Iris pigment epithelial cell (primary cell): ENCODE measurements at regions not wholly inside any gene's neighbourhood (a gene's known extent, or its start where the extent isn't known, plus 50 kb on each side); places are given as distances from the start of the nearest gene placed in this dataset.
"Not testable (repeated sequence)": the region's sequence is repeated elsewhere in the genome, so short reads cannot be mapped to it uniquely, and the experiment has no call there.

Source experiments
- DNase-seq: peaks from one replicate; pipeline ENCODE4 v3.0.0-alpha.2; 2011; ENCODE audit warnings: low read depth

DNA sequence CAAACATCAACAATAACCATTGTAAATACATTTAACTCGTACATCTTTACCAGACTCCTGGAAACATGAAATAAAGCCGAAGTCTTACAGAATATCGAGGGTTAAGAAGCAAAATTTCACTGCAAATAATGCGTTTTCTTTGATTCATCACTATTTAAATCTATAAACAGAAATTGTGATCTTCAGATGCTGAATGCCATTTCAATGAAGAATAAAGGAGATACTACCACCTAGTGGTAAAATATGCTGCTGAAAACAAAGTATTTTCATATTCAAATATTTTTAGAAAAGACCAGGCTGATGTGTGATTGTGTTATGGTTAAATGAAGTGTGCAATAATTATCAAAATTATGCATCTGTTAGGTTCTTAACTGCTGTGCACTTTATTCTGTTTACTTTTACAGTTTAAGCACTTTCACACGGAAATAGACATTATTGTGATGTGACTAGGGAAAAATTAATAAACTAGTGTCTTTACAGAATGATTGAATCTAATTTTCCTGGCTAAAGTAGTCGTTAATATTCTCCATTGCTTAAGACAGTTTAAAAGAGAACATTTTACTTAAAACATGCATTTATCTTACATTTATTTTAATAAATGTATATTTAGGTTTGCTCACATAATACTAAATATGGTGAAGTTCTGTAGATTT, 1093.1 kb downstream of the MRPL39 start:
- DNase-seq, result peak; percentile 0

DNA sequence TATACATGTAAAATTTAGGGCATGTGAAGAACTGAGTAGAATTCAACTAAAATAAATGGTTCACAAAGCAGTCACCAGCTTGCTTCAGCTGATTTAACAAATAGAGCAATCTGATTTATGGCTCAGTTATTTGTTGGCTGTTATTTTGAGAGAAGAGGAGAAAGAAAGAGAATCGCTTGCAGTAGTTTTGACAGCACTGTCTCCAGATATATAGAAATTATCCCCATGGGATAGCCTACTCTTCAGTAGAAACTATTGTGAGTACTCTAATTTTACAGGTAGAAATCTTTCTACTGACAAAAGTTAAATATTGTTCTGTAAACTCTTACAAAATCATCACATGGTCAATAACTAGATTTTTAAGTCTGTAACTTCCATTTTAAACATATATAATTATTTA, 1098.2 kb downstream of the MRPL39 start:
- no peak for DNase-seq

- DNase-seq, result no peak
Observed at GRCh38 chr21:24486973-24487372, 1120.3 kb downstream of the MRPL39 start.

DNA sequence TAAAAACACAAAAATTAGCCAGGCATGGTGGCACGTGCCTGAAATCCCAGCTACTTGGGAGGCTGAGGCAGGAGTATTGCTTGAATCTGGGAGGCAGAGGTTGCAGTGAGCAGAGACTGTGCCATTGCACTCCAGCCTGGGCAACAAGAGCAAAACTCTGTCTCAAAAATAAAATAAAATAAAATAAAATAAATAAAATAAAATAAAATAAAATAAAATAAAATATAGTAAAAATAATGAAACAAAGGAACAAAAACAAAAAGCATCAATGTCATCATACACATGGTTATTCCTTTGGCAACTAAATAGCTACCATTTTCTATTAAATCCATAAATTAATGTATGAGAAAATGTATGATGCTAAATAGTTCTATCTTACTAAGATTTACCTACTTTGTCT, 1123.9 kb downstream of the MRPL39 start:
- DNase-seq, result not testable (repeated sequence)

DNA sequence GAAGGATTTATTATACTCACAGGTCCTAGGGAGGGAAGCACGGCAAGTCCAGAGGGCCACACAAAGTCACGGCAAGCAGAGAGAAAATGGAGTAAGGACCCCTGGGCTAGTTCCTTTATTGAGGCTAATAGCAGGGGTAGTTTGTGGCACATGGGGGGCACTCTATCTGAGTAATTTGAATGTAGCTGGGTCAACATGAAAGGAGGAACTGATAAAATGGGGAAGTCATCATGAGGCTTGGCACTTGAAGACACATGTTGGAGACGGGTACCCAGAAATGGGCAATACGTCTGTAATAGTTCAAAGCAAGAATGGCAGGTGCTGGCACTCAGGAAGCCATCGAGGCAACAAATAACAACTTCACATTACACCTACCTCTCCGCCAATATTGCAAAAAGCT, 1136.4 kb downstream of the MRPL39 start:
- DNase-seq, result no peak

GRCh38 chr21:24456358-24456757, 1150.9 kb downstream of the MRPL39 start:
- peak; percentile 1 for DNase-seq

DNA sequence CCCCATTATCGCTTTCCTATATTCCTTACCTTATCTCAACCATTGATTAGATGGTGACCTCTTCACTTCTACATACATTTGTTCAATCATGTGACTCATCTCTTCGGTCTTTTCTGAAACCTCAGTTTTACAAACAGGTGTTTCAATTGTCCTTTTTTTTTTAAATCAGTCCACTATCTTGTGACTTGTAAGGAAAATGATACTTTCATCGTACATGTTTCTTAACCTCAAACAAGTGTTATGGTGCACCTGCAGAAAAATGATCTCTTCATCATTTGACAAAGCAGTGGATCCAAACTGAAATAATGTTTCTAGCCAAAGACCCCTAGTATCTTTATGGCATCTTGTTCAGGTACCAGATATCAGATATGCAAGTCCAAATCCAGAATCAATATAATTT, 1157.2 kb downstream of the MRPL39 start:
- DNase-seq, result no peak

GRCh38 chr21:24445517-24445916, 1161.8 kb downstream of the MRPL39 start:
- DNase-seq, result no peak

GRCh38 chr21:24444736-24445135, 1162.5 kb downstream of the MRPL39 start:
- no peak for DNase-seq

DNA sequence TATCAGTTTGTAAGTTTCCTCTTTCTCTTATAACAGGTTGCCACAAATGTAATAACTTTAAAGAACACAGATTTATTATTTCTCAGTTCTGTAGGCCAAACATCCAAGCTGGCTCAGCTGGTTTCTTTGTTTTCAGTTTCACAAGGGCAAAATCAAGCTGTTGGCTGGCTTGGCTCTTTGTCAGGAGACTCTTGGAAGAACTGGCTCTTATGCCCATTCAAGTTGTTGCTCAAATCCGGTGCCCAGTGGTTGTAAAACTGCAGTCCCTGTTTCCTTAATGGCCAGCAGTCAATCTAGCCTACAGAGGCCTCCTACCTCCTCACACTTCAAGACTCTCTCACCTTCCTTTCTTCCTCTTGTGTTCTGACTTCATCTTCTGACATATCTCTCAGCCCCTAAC, 1171.0 kb downstream of the MRPL39 start:
- no peak for DNase-seq

GRCh38 chr21:24428591-24429199, 1178.6 kb downstream of the MRPL39 start:
- no peak for DNase-seq

GRCh38 chr21:24424776-24425175, 1182.5 kb downstream of the MRPL39 start:
- DNase-seq, result no peak

GRCh38 chr21:24423546-24423945, 1183.7 kb downstream of the MRPL39 start:
- no peak for DNase-seq

- DNase-seq, result no peak
Observed at GRCh38 chr21:24420689-24421088, 1186.6 kb downstream of the MRPL39 start.

DNA sequence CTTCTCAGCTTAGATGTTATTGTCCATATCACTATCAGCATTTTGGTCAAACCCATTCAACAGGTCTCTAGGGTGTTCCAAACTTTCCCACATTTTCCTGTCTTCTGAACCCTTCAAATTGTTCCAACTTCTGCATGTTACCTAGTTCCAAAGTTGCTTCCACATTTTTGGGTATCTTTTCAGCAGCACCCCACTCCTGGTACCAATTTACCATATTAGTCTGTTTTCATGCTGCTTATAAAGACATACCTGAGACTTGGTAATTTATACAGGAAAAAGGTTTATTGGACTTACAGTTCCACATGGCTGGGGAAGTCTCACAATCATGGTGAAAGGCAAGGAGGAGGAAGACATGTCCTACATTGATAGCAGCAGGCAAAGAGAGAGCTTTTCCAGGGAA, 1187.6 kb downstream of the MRPL39 start:
- DNase-seq, result not testable (repeated sequence)

DNA sequence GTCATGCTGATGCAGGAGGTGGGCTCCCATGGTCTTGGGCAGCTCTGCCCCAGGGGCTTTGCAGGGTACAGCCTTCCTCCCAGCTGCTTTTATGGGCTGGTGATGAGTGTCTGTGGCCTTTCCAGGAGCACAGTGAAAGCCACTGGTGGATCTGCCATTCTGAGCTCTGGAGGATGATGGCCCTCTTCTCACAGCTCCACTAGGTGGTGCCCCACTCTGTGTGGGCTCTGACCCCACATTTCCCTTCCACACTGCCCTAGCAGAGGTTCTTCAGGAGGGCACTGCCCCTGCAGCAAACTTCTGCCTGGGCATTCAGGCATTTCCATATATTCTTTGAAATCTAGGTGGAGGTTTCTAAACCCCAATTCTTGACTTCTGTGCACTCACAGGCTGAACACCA, 1188.6 kb downstream of the MRPL39 start:
- no peak for DNase-seq

DNA sequence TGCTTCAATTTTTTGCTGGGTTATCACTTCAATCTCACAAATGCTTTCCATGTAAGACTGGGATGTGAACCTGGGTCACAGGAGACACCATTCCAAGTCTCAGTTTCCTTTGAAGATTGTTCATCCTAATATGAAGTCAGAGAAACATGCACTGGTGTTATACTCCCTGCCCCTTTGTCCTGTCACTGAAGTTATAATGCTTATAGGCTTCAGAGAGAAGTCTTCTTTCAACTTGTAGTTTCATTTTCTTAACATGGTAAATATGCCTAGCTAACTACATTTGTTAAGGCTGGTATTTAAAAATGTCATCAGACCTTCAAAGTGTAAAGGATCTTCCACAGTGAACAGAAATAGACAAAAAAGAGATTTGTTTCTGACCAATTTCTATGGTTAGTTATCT, 1195.9 kb downstream of the MRPL39 start:
- no peak for DNase-seq

- DNase-seq, result no peak
Observed at GRCh38 chr21:24403221-24403620, 1204.1 kb downstream of the MRPL39 start.

DNA sequence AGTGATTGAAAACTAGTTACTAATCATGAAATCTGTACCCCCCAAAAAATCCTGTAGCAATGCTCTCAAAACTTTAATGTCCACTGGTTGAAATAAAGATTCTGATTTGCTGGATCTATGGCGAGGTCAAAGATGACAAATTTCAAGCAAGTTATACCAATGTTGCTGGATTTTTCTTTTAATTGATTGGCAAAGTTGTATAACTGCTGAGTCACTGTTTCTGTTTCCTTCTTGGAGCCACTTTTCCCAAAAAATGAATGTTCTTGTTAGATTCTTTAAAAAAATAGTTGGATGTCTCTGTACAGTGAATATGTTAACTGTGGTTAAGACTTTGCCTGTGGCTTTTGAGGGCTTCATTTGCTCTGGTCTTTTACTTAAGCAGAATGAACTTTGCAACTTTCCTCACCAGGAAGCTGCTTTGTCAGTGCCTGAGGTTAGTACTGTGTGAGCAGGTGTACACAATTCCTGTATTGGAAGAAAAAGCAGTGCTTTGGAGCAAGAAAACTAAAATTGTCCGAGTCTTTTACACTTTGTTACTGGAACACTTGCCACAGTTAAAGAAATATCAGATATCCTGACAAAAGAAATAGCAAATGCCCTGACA, 1211.9 kb downstream of the MRPL39 start:
- no peak for DNase-seq

- DNase-seq, result no peak
Observed at GRCh38 chr21:24375201-24375600, 1232.1 kb downstream of the MRPL39 start.

- no peak for DNase-seq
Observed at GRCh38 chr21:24372506-24372905, 1234.8 kb downstream of the MRPL39 start.

DNA sequence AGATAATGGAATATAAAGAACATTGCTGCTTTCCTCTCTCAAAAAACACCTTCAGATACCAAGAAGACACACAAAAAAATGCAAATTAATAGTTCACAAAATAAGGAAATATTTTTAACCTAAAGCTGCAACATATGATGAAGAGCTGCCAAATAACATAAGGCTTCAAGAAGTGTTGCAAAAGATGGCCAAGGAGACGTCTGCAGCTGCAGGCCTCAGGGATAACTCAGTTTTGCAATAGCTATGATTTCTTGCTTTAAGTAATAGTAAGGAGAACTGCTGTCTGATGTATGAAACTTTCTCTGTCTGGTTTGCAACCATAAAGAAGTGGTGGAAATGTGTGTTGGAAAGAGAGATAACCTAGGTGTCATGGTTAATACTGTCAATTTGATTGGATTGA, 1237.5 kb downstream of the MRPL39 start:
- DNase-seq, result no peak

DNA sequence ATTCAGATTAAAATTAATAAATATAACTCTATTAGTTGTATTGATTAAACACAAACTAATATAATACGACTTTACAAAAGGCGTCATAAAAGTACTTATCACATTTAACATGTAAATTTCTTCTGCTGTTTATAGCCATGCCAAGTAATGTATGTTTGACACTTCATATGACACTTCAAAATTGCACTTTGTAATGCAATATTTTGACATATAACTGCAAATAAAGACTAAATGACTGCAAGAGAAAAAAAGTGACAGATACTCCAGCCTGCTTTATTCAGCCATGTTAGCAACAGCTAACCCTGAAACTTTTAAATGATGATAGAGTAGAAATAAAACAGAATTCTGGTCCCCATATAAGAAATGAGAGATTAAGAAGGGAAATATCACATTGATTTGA, 1238.0 kb downstream of the MRPL39 start:
- no peak for DNase-seq

- DNase-seq, result peak; percentile 4
Observed at GRCh38 chr21:24367936-24368335, 1239.3 kb downstream of the MRPL39 start.
